Activated naive CD8-positive, alpha-beta T cell treated with anti-CD3 and anti-CD28 coated beads, Interleukin-2, amount 50 U/mL, for 24 hours (primary cell): ENCODE measurements at regions not wholly inside any gene's neighbourhood (a gene's known extent, or its start where the extent isn't known, plus 50 kb on each side); places are given as distances from the start of the nearest gene placed in this dataset.

Experiments
- ATAC-seq: fragments of 150-1000 bp; cut with Tn5 transposase; one replicate; pipeline ENCODE4 v1.10.0; 2021
- DNase-seq: peaks from one replicate; pipeline ENCODE4 v3.0.0; 2021
- H3K27ac Mint-ChIP-seq: one replicate; pipeline ENCODE4 v1.8.0; 2021; ENCODE audit warnings: mild to moderate bottlenecking, mixed read lengths
- H3K27me3 Mint-ChIP-seq: one replicate; pipeline ENCODE4 v1.8.0; 2021; ENCODE audit warnings: mixed read lengths
- H3K36me3 Mint-ChIP-seq: one replicate; pipeline ENCODE4 v1.8.0; 2021; ENCODE audit warnings: low read depth, mixed read lengths
- H3K4me1 Mint-ChIP-seq: one replicate; pipeline ENCODE4 v1.8.0; 2021; ENCODE audit warnings: mixed read lengths
- H3K4me3 Mint-ChIP-seq: one replicate; pipeline ENCODE4 v1.8.0; 2021; ENCODE audit warnings: mild to moderate bottlenecking, moderate library complexity, mixed read lengths
- H3K9me3 Mint-ChIP-seq: one replicate; pipeline ENCODE4 v1.8.0; 2021; ENCODE audit warnings: mixed read lengths

GRCh38 chr10:104505521-104506042 is 135.5 kb upstream of the SORCS3 start:
- H3K9me3 Mint-ChIP-seq: no peaks in the 10 kb centered on the region

DNA sequence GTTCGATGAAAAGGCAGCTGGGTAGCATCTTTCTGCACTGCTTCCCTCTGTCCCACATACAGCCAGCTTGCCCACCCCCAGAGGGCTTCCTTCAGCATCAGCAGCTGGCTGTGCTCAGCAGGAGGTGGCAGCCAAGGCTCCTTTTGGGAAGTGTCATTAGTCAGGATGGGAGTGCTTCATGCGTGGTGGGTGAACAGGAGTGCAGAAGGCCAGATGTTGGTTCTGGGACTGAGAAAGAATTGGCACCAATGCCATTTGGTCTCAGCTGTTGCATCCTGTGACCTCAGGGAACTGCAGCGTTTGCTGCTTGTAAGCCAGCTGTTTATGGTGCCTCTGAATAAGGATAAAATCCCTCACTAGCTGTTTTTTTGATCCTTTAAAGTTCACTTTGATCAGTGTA is 131.1 kb upstream of the SORCS3 start:
- ATAC-seq (no peak), DNase-seq (no peak)
- peaks cover 10% of the 10 kb centered on the region for H3K27me3 Mint-ChIP-seq
- H3K4me1 Mint-ChIP-seq: no peaks in the 10 kb centered on the region
- H3K4me3 Mint-ChIP-seq: no peak overlapping the region
- H3K27ac Mint-ChIP-seq: no peak overlapping the region
- H3K9me3 Mint-ChIP-seq: no peaks in the 10 kb centered on the region
- H3K36me3 Mint-ChIP-seq: no peaks in the 10 kb centered on the region

More at GRCh38 chr10:104505521-104506042, 135.5 kb upstream of the SORCS3 start:
- no peak overlapping the region for H3K27ac Mint-ChIP-seq
- peaks cover 5% of the 10 kb centered on the region for H3K27me3 Mint-ChIP-seq
- ATAC-seq (no peak), DNase-seq (no peak)
- no peaks in the 10 kb centered on the region for H3K36me3 Mint-ChIP-seq
- no peaks in the 10 kb centered on the region for H3K4me1 Mint-ChIP-seq
- no peak overlapping the region for H3K4me3 Mint-ChIP-seq

GRCh38 chr10:104510644-104511043 is 130.4 kb upstream of the SORCS3 start:
- no peak overlapping the region for H3K27ac Mint-ChIP-seq
- H3K36me3 Mint-ChIP-seq: no peaks in the 10 kb centered on the region
- H3K9me3 Mint-ChIP-seq: no peaks in the 10 kb centered on the region
- H3K4me3 Mint-ChIP-seq: no peak overlapping the region
- no peak for DNase-seq
- no peaks in the 10 kb centered on the region for H3K4me1 Mint-ChIP-seq
- ATAC-seq: no peak
- peaks cover 10% of the 10 kb centered on the region for H3K27me3 Mint-ChIP-seq

DNA sequence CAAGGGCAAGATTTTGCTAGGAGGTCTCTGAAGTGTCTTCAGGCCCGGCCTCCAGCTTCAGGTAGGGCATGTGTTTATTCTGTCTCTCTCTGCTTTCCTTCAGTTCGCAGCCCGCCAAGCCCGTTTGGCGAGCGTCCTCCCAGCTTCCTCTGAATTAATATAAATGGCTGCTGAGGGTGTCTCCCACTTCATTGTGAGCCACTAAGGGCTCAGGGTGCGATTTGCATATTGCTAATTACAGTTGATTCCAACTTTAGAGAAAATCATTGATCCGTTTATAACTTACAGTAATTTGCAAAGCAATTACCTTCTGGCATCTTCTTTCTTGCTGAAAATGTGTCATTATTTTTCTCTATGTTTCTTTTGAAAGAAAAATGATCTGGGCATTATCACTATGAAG is 128.3 kb upstream of the SORCS3 start:
- DNase-seq: no peak
- H3K27me3 Mint-ChIP-seq: peaks cover 14% of the 10 kb centered on the region
- H3K36me3 Mint-ChIP-seq: no peaks in the 10 kb centered on the region
- H3K27ac Mint-ChIP-seq: no peak overlapping the region
- no peak for ATAC-seq
- no peaks in the 10 kb centered on the region for H3K4me1 Mint-ChIP-seq
- H3K4me3 Mint-ChIP-seq: no peak overlapping the region
- no peaks in the 10 kb centered on the region for H3K9me3 Mint-ChIP-seq

DNA sequence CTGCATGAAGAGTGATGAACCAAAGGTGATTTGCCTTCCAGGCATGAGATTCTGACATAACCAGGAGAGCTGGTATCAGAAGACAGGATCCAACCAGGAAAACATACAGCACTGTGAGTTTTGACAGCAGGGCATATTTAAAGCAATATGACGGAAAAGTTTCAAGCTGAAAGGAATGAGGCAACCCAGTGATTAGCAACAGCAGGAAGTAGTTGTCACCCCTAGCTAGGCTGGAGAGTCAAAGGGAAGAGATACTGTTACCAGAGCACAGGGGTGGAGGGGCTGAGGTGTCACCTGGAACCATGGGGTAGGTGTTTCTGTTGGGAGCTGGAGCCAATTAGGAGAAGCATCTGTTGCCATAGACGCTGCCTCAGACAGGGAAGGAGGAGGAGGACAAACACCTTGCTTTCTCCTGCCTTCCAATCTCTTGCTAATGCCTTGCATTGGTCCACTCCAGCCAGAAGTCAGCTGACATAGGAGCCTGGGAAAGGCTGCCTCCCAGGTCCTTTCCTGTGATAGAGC is 125.4 kb upstream of the SORCS3 start:
- Mint-ChIP-seq H3K36me3 (no peaks in the 10 kb centered on the region), H3K4me3 (no peak overlapping the region), H3K9me3 (no peaks in the 10 kb centered on the region), H3K27me3 (peaks cover 11% of the 10 kb centered on the region), H3K27ac (no peak overlapping the region), H3K4me1 (no peaks in the 10 kb centered on the region)
- DNase-seq (no peak), ATAC-seq (no peak)

GRCh38 chr10:104516986-104517385 is 124.1 kb upstream of the SORCS3 start:
- DNase-seq: no peak
- H3K4me3 Mint-ChIP-seq: no peak overlapping the region
- H3K4me1 Mint-ChIP-seq: no peaks in the 10 kb centered on the region
- peaks cover 6% of the 10 kb centered on the region for H3K27me3 Mint-ChIP-seq
- no peak overlapping the region for H3K27ac Mint-ChIP-seq
- H3K9me3 Mint-ChIP-seq: no peaks in the 10 kb centered on the region
- ATAC-seq: no peak
- no peaks in the 10 kb centered on the region for H3K36me3 Mint-ChIP-seq

DNA sequence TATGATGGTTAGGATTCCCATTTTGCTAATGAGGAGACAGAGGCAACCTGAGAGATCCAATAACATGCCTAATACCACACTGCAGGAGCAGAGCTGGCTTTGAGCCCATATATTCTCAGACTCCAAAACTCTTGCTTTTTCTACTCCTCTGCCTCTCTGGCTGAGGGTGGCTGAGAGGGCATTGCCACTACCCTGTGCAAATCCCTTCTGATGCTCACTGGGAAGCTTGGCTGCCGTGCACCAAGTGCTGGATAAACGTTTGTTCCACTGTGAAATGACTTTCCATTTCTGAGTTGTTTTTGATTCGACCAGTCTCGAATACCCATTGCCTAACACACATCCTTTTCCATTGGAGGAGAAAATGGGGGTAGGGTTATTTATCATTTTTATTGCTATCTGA is 123.1 kb upstream of the SORCS3 start:
- Mint-ChIP-seq H3K4me1 (no peaks in the 10 kb centered on the region), H3K4me3 (no peak overlapping the region), H3K27me3 (peaks cover 6% of the 10 kb centered on the region), H3K9me3 (no peaks in the 10 kb centered on the region), H3K27ac (no peak overlapping the region), H3K36me3 (no peaks in the 10 kb centered on the region)
- no peak for DNase-seq
- no peak for ATAC-seq

DNA sequence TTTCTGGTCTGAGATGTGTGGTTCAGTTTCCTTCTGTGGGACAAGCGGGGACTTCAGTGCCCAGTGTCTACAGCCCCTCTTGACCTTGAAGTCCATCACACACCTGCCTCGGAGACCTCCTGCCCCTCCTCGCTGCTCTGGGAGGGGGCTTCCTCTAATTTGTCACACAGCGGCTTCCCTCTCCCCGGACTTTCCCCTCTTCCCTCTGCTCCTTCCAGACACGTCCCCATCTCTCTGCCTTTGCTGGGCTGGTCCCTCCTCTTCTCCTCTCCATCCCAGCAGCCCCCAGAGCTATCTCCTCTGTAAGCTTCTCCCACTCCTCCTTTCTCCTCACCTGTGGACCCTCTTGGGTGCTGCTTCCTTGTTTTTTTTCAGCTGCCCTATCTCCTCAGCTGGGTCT is 122.2 kb upstream of the SORCS3 start:
- no peak overlapping the region for H3K27ac Mint-ChIP-seq
- no peaks in the 10 kb centered on the region for H3K36me3 Mint-ChIP-seq
- no peak overlapping the region for H3K4me3 Mint-ChIP-seq
- no peaks in the 10 kb centered on the region for H3K9me3 Mint-ChIP-seq
- H3K4me1 Mint-ChIP-seq: no peaks in the 10 kb centered on the region
- ATAC-seq: no peak
- H3K27me3 Mint-ChIP-seq: peaks cover 6% of the 10 kb centered on the region
- DNase-seq: no peak

DNA sequence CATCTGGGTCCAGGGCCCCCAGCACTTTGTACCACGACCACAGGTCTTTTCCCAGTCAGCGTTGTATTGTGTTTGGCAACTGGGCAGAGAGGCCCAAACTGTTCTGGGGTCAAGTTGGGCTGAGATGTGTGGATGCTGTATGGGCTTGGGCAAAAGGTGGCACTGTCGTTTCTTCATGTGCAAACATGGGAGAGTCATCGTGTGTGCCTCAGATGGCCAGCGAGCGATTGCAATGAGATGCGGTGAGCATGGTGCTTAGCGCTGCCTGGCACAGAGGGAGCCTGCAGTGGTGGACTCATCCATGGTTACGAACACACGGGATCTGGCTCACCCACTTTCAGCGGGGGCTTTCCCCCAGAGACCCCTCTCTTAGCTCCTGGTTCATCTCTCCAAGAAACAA is 120.4 kb upstream of the SORCS3 start:
- H3K36me3 Mint-ChIP-seq: no peaks in the 10 kb centered on the region
- DNase-seq (no peak), ATAC-seq (no peak)
- peaks cover 8% of the 10 kb centered on the region for H3K27me3 Mint-ChIP-seq
- H3K9me3 Mint-ChIP-seq: no peaks in the 10 kb centered on the region
- no peak overlapping the region for H3K27ac Mint-ChIP-seq
- H3K4me1 Mint-ChIP-seq: no peaks in the 10 kb centered on the region
- H3K4me3 Mint-ChIP-seq: no peak overlapping the region

DNA sequence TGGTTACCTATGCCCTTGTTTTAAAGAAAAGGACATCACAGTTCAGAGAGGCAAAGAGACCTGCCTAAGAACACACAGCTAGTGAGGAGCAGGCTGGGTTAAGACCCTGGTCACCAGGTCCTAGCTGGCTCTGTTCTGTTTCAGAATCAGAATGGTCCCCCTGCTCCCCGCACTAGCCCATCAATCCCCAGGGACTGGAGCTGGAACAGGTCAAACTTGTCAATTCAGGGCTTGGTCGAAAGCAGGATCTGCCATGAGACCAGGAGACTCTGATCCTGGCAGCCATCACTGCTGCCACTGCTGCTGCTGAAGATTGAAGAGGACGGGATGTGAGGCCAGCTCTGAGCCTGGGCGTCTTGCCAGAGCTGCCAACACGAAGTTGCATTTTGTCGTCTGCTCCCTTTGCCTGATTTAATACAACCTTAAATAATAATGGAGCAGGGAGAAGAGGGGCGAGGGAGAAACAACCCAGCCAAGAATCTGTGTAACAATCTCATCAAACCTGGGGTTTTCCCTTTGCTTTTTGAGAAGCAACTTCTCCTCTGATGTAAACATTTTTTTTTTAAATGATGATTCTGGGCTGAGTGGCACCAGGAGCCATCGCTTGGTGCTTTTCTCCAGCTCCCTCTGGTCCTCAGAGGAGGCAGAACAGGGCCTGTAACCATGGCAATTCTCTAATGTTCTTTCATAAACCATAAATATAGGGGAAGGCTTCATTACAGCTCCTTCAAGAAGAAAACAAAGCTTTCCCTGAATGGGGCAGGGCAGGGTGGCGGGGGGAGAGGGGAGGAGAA is 119.0 kb upstream of the SORCS3 start:
- DNase-seq: no peak
- no peak for ATAC-seq
- Mint-ChIP-seq H3K27ac (no peak overlapping the region), H3K36me3 (no peaks in the 10 kb centered on the region), H3K4me1 (no peaks in the 10 kb centered on the region), H3K9me3 (no peaks in the 10 kb centered on the region), H3K4me3 (no peak overlapping the region), H3K27me3 (peaks cover 3% of the 10 kb centered on the region)

DNA sequence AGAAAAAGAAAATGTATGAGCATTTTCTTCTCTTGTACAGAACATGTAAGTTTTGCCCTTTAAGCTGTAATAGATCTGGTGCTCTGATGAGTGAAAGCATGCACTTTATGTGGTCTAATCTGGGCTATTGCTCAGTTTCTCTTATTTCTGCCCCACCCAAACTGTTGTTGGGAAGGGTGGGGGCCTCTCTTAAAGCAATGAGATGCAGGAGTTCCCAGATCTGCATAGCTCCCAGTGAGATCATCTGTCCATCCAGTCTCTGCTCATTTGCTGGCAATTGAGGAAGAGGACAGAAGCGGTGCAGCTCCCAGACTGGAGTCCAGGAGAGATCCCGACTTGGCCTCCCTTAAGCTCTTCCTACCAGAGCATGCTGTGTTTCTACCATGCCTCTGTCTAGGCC is 114.9 kb upstream of the SORCS3 start:
- Mint-ChIP-seq H3K4me1 (no peaks in the 10 kb centered on the region), H3K36me3 (no peaks in the 10 kb centered on the region), H3K27me3 (peaks cover 3% of the 10 kb centered on the region), H3K27ac (no peak overlapping the region), H3K4me3 (no peak overlapping the region), H3K9me3 (no peaks in the 10 kb centered on the region)
- no peak for ATAC-seq
- DNase-seq: no peak

DNA sequence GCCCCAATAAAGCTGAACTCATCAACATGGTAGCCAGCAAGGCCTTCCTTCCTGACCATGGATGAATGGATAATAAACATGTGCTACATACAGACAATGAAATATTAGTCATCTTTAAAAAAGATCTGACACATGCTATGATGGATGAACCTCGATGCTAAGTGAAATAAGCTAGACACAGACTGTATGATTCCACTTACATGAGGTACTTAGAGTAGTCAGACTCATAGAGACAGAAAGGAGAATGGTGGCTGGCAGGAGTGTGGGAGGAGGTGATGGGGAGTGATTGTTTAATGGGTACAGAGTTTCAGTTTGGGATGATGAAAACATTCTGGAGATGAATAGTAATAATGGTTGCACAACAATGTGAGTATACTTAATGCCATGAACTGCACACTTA is 114.1 kb upstream of the SORCS3 start:
- no peaks in the 10 kb centered on the region for H3K4me1 Mint-ChIP-seq
- no peak overlapping the region for H3K27ac Mint-ChIP-seq
- DNase-seq (no peak), ATAC-seq (no peak)
- peaks cover 3% of the 10 kb centered on the region for H3K27me3 Mint-ChIP-seq
- no peaks in the 10 kb centered on the region for H3K9me3 Mint-ChIP-seq
- no peaks in the 10 kb centered on the region for H3K36me3 Mint-ChIP-seq
- H3K4me3 Mint-ChIP-seq: no peak overlapping the region

GRCh38 chr10:104540181-104540580 is 100.9 kb upstream of the SORCS3 start:
- no peak overlapping the region for H3K27ac Mint-ChIP-seq
- H3K36me3 Mint-ChIP-seq: no peaks in the 10 kb centered on the region
- H3K27me3 Mint-ChIP-seq: peaks cover 6% of the 10 kb centered on the region
- H3K4me1 Mint-ChIP-seq: no peaks in the 10 kb centered on the region
- DNase-seq: no peak
- H3K9me3 Mint-ChIP-seq: no peaks in the 10 kb centered on the region
- no peak for ATAC-seq
- no peak overlapping the region for H3K4me3 Mint-ChIP-seq

GRCh38 chr10:104541820-104542219 is 99.3 kb upstream of the SORCS3 start:
- Mint-ChIP-seq H3K9me3 (no peaks in the 10 kb centered on the region), H3K27ac (no peak overlapping the region), H3K36me3 (no peaks in the 10 kb centered on the region), H3K4me1 (no peaks in the 10 kb centered on the region), H3K27me3 (peaks cover 6% of the 10 kb centered on the region), H3K4me3 (no peak overlapping the region)
- ATAC-seq (no peak), DNase-seq (no peak)

DNA sequence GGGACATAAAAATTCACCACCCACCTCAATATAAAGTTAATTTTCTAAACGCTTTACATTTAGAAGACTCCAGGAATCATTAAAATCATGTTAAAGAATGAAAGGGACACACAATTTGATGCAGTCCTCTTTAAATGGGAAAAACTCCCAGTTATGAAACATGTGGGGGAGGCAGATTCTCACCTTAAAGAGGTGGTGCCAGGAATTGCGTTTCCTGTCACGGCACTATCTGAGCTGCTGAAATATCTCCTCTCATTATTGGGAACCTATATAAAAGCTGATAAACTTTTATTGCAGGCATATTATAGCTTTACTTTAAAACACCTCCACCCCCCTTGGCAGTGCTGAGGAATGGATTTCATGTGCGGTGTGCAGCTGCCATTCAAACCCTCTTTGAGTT is 94.8 kb upstream of the SORCS3 start:
- no peaks in the 10 kb centered on the region for H3K4me1 Mint-ChIP-seq
- DNase-seq (no peak), ATAC-seq (no peak)
- H3K4me3 Mint-ChIP-seq: no peak overlapping the region
- no peaks in the 10 kb centered on the region for H3K27me3 Mint-ChIP-seq
- H3K36me3 Mint-ChIP-seq: no peaks in the 10 kb centered on the region
- no peak overlapping the region for H3K27ac Mint-ChIP-seq
- no peaks in the 10 kb centered on the region for H3K9me3 Mint-ChIP-seq
